ENCODE measurements at regions not wholly inside any gene's neighbourhood (a gene's known extent, or its start where the extent isn't known, plus 50 kb on each side); places are given as distances from the start of the nearest gene placed in this dataset.
"Not testable (repeated sequence)": the region's sequence is repeated elsewhere in the genome, so short reads cannot be mapped to it uniquely, and the experiment has no call there.

GRCh38 chr5:82971901-82972300 is 105.3 kb downstream of the TMEM167A start:
- Histone ChIP-seq H3K4me3 (no peak overlapping the region), H3K9me3 (0 out of 3 replicates have a peak, but pooled peaks cover 3% of the 10 kb centered on the region), H3K27ac (no peak overlapping the region), H3K4me2 (no peak overlapping the region), H3K4me1 (peaks cover 19% of the 10 kb centered on the region)
- FAIRE-seq (no peak), ATAC-seq (no peak), DNase-seq (ENCODE audit: low read depth in 1 of 2, low spot score in 1 of 2) (no peak)
- WGBS (ENCODE audit: missing lambda C conversion rate) = 91% methylated on average over 5 of the region's 5 CpGs
- ChIA-PET POLR2A (no interaction called here), CTCF (interaction anchor here (1.2 kb wide), 1 partner anchor 10 kb away, joined by 3 read pairs; no protein-coding TSS in a partner anchor)
- TF ChIP-seq RFX5 (IDR thresholded peaks at IDR 0.05) = no peak
- TF ChIP-seq KDM1A (IDR thresholded peaks at IDR 0.05; ENCODE audit: low read depth) = no peak
- no peak for TF ChIP-seq CEBPB (IDR thresholded peaks at IDR 0.05)
- no peak for TF ChIP-seq RAD21 (conservative IDR thresholded peaks at IDR 0.05 in 1 of 2, IDR thresholded peaks at IDR 0.05 in 1 of 2)
- no peak for TF ChIP-seq BCL3 (IDR thresholded peaks at IDR 0.05)
- no peak for TF ChIP-seq REST (IDR thresholded peaks at IDR 0.05)

GRCh38 chr5:82971034-82971806 is 106.0 kb downstream of the TMEM167A start:
- ATAC-seq; H3K4me2 ChIP-seq; H3K27ac ChIP-seq; DNase-seq (ENCODE audit: low read depth in 1 of 2, low spot score in 1 of 2); FAIRE-seq; H3K4me3 ChIP-seq; H3K9me3 ChIP-seq; POLR2A ChIA-PET: not testable (repeated sequence)
- TF ChIP-seq MAFK (IDR thresholded peaks at IDR 0.05; ENCODE audit: partially characterized antibody) = peak; percentile 98
- peaks cover 12% of the 10 kb centered on the region for H3K4me1 ChIP-seq
- WGBS (ENCODE audit: missing lambda C conversion rate) = 82% methylated on average over 10 of the region's 10 CpGs
- CTCF ChIA-PET = interaction anchor here (1.2 kb wide), 1 partner anchor 11 kb away, joined by 3 read pairs; no protein-coding TSS in a partner anchor

GRCh38 chr5:82969221-82969976 is 107.8 kb downstream of the TMEM167A start:
- CTCF ChIA-PET = interaction anchor here (1.3 kb wide), 1 partner anchor 25 kb away, joined by 3 read pairs; no protein-coding TSS in a partner anchor
- 41% methylated on average over 6 of the region's 6 CpGs for WGBS (ENCODE audit: missing lambda C conversion rate)
- H3K9me3 ChIP-seq, H3K4me1 ChIP-seq, FAIRE-seq, H3K4me3 ChIP-seq, POLR2A ChIA-PET, H3K27ac ChIP-seq, H3K4me2 ChIP-seq: not testable (repeated sequence)
- DNase-seq (ENCODE audit: low read depth in 1 of 2, low spot score in 1 of 2) (peak in 1 of 2 experiments; percentile 63), ATAC-seq (peak in 1 of 2 experiments; percentile 50; a peak in 1 of 6 replicates)
- TF ChIP-seq RFX5 (IDR thresholded peaks at IDR 0.05) (0 out of 2 replicates have a peak, but pooled peaks have one; percentile 45), FOSL2 (IDR thresholded peaks at IDR 0.05) (peak; percentile 60), FOSL2 (CRISPR knock-in tag; IDR thresholded peaks at IDR 0.05) (peak; percentile 81), JUNB (IDR thresholded peaks at IDR 0.05) (peak; percentile 54)

- ChIA-PET CTCF (no interaction called here), POLR2A (no interaction called here)
- DNase-seq (ENCODE audit: low read depth in 1 of 2, low spot score in 1 of 2) = no peak
- H3K9me3 ChIP-seq = no peaks in the 10 kb centered on the region
- no peak overlapping the region for H3K4me2 ChIP-seq
- peaks cover 7% of the 10 kb centered on the region; the same call in 2 of the 3 replicates for H3K4me1 ChIP-seq
- ATAC-seq = no peak
- H3K27ac ChIP-seq = no peak overlapping the region
- no peak overlapping the region for H3K4me3 ChIP-seq
- no peak for FAIRE-seq
- TF ChIP-seq HOXB13 (CRISPR knock-in tag; IDR thresholded peaks at IDR 0.05; ENCODE audit: low read depth) (no peak), GATA3 (IDR thresholded peaks at IDR 0.05; ENCODE audit: borderline replicate concordance) (no peak), EHF (CRISPR knock-in tag; IDR thresholded peaks at IDR 0.05) (no peak), USF2 (IDR thresholded peaks at IDR 0.05) (no peak), KDM1A (IDR thresholded peaks at IDR 0.05; ENCODE audit: low read depth) (no peak), RCOR1 (IDR thresholded peaks at IDR 0.05; ENCODE audit: low read depth, low read length) (no peak), E2F6 (IDR thresholded peaks at IDR 0.05; ENCODE audit: borderline replicate concordance, low read depth) (no peak), MAZ (IDR thresholded peaks at IDR 0.05; ENCODE audit: borderline replicate concordance, low read depth, low read length) (no peak), REST (IDR thresholded peaks at IDR 0.05) (no peak)
These were observed 110.1 kb downstream of the TMEM167A start for GRCh38 chr5:82967072-82967471.
